Esophagus squamous epithelium (tissue), 5 donors: ENCODE measurements at regions not wholly inside any gene's neighbourhood (a gene's known extent, or its start where the extent isn't known, plus 50 kb on each side); places are given as distances from the start of the nearest gene placed in this dataset.

Experiments
- DNase-seq: peaks from one replicate; lab custom pipeline; 2025; lab: John Stamatoyannopoulos, UW
- H3K27ac ChIP-seq, 4 donors: fragments of 200-600 bp; sonication (generic); one replicate each; pipeline ENCODE4 v1.5.1; 2016 to 2019; ENCODE audit warnings: mild to moderate bottlenecking in 1 of 4
- H3K27me3 ChIP-seq, 4 donors: fragments of 200-600 bp; sonication (generic); 1 replicate in 3 of 4; 2 replicates in 1 of 4; pipeline versions ENCODE4 v1.5.1 to v1.6.0; 2017 to 2021; ENCODE audit warnings: antibody characterized with exemption in 1 of 4
- H3K36me3 ChIP-seq, 3 donors: fragments of 200-600 bp; sonication (generic); one replicate each; pipeline ENCODE4 v1.5.1; 2016 to 2019
- H3K4me1 ChIP-seq, 3 donors: fragments of 200-600 bp; sonication (generic); one replicate each; pipeline ENCODE4 v1.5.1; 2017 to 2019
- H3K4me3 ChIP-seq, 4 donors: fragments of 200-600 bp; sonication (generic); 1 replicate in 3 of 4; 2 replicates in 1 of 4; pipeline ENCODE4 v1.5.1; 2016 to 2019; ENCODE audit warnings: mild to moderate bottlenecking in 2 of 4, moderate library complexity in 1 of 4
- H3K9me3 ChIP-seq, 3 donors: fragments of 200-600 bp; sonication (generic); one replicate each; pipeline ENCODE4 v1.5.1; 2016 to 2019
- CTCF ChIP-seq, 6 experiments: fragments of 450-650 bp in 4 of 6; fragments of 200-600 bp in 2 of 6; sonication (generic) in 2 of 6; IDR thresholded peaks; one replicate each; pipeline ENCODE4 v1.5.1; 2016 to 2019; ENCODE audit warnings: antibody characterized with exemption in 6 of 6, mild to moderate bottlenecking in 4 of 6, moderate library complexity in 4 of 6
- POLR2A ChIP-seq, 4 donors: fragments of 450-650 bp; IDR thresholded peaks; one replicate each; pipeline ENCODE4 v1.6.1; 2017; ENCODE audit warnings: antibody characterized with exemption in 4 of 4, mild to moderate bottlenecking in 4 of 4, moderate library complexity in 3 of 4
- WGBS, 2 donors: methylation state at CpG; one replicate each; pipeline ENCODE4 v1.1.5; 2018; 5-methylcytosine and 5-hydroxymethylcytosine counted together
- intact Hi-C: fragments of 100-400 bp; cut with DNase I; formaldehyde crosslinking; loops from one replicate; pipeline ENCODE4 v1.15.0; 2022
- donor health status: DM: yes; HTN: yes; CAD: no.

GRCh38 chr16:55942821-55943220 is 67.6 kb upstream of the CES5A start:
- 81 to 93% methylated on average over 3 of the region's 3 CpGs for WGBS, 2 donors
- DNase-seq = no peak
- H3K9me3 ChIP-seq = no peaks in the 10 kb centered on the region
- no peaks in the 10 kb centered on the region for H3K36me3 ChIP-seq
- H3K27ac ChIP-seq = no peak overlapping the region
- TF ChIP-seq CTCF (IDR thresholded peaks at IDR 0.05) = no peak
- no peak for TF ChIP-seq POLR2A (IDR thresholded peaks at IDR 0.05)
- intact Hi-C loops = no loop called here
- H3K4me1 ChIP-seq = peaks cover 0 to 4% (median 0%) of the 10 kb centered on the region in 3 donors
- no peak overlapping the region for H3K4me3 ChIP-seq
- peaks cover 0 to 11% (median 0%) of the 10 kb centered on the region in 4 donors for H3K27me3 ChIP-seq

- intact Hi-C loops = no loop called here
- H3K4me1 ChIP-seq = peaks cover 0 to 4% (median 0%) of the 10 kb centered on the region in 3 donors
- DNase-seq = no peak
- H3K9me3 ChIP-seq = no peaks in the 10 kb centered on the region
- TF ChIP-seq CTCF (IDR thresholded peaks at IDR 0.05) (no peak), POLR2A (IDR thresholded peaks at IDR 0.05) (no peak)
- H3K36me3 ChIP-seq = no peaks in the 10 kb centered on the region
- peaks cover 0 to 22% (median 0%) of the 10 kb centered on the region in 4 donors for H3K27me3 ChIP-seq
- 46 to 61% methylated on average over 2 of the region's 2 CpGs for WGBS, 2 donors
- no peak overlapping the region for H3K4me3 ChIP-seq
- H3K27ac ChIP-seq = no peak overlapping the region
Observed at GRCh38 chr16:55941552-55941951, 66.4 kb upstream of the CES5A start.

- TF ChIP-seq CTCF (IDR thresholded peaks at IDR 0.05) = no peak
- no peak for TF ChIP-seq POLR2A (IDR thresholded peaks at IDR 0.05)
- Histone ChIP-seq H3K27me3 (peaks cover 0 to 17% (median 0%) of the 10 kb centered on the region in 4 donors), H3K27ac (no peak overlapping the region), H3K9me3 (no peaks in the 10 kb centered on the region), H3K36me3 (no peaks in the 10 kb centered on the region), H3K4me3 (no peak overlapping the region), H3K4me1 (no peaks in the 10 kb centered on the region)
- intact Hi-C loops = no loop called here
- WGBS, 2 donors = 50 to 76% methylated on average over 1 of the region's 1 CpG
- no peak for DNase-seq
Observed at GRCh38 chr16:55938126-55938525, 63.0 kb upstream of the CES5A start.

GRCh38 chr16:55933038-55933437 is 57.9 kb upstream of the CES5A start:
- Histone ChIP-seq H3K36me3 (no peaks in the 10 kb centered on the region), H3K4me1 (no peaks in the 10 kb centered on the region), H3K9me3 (no peaks in the 10 kb centered on the region), H3K27ac (no peak overlapping the region), H3K27me3 (peaks cover 0 to 11% (median 0%) of the 10 kb centered on the region in 4 donors), H3K4me3 (no peak overlapping the region)
- 67 to 72% methylated on average over 3 of the region's 3 CpGs for WGBS, 2 donors
- intact Hi-C loops = no loop called here
- TF ChIP-seq CTCF (IDR thresholded peaks at IDR 0.05) = no peak
- no peak for TF ChIP-seq POLR2A (IDR thresholded peaks at IDR 0.05)
- DNase-seq = no peak

DNA sequence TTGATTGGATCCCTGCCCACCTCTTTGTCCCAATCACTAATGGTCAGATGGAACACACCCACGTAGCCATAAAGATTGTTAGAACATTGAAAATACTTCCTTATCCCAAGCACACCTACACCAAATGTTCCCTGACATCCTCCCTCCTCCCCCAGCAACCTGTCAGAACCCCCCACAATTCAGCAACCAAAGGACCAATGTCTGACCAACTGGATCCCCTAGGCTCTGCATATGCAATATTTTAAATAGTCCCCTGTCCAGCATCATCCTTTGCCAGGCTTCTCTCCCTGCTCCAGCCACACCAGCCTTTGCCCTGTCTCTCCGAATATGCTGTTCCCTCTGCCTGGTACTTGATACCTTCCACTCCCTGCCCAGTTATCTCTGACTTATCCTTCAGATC is 54.9 kb upstream of the CES5A start:
- intact Hi-C loops = no loop called here
- no peaks in the 10 kb centered on the region for H3K4me1 ChIP-seq
- DNase-seq = no peak
- no peaks in the 10 kb centered on the region for H3K36me3 ChIP-seq
- H3K27me3 ChIP-seq = no peaks in the 10 kb centered on the region
- H3K9me3 ChIP-seq = no peaks in the 10 kb centered on the region
- TF ChIP-seq POLR2A (IDR thresholded peaks at IDR 0.05) (no peak), CTCF (IDR thresholded peaks at IDR 0.05) (no peak)
- WGBS, 2 donors = 61 to 68% methylated on average over 2 of the region's 2 CpGs
- H3K27ac ChIP-seq = no peak overlapping the region
- H3K4me3 ChIP-seq = no peak overlapping the region
